ENCODE measurements at regions not wholly inside any gene's neighbourhood (a gene's known extent, or its start where the extent isn't known, plus 50 kb on each side); places are given as distances from the start of the nearest gene placed in this dataset.

DNA sequence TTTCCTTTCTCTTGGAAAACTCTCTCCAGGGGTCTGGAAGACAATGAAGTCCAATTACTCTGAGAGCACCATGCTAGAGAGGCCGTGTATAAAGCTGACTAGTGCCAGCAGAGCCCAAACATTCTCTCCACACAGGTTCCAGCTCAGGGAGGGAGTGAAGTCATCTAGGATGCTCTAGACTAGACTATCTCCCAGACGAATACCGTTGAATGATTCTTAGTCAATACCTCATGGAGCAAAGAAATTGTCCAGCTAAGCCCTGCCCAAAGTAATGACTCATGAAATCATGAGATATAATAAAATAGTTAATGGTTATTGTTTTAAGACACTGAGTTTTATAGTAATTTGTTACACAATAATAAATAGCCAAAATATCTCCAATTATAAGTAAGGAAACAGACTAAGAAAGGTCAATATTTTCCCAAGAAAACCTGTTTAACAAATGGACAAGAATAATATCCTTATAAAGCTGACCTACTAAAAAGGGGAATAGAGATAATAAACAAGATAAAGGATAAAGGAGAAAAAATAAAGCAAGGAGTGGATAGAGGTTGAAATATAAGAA, 163.9 kb upstream of the LRRC7 start:
- ChIA-PET CTCF (no interaction called here), POLR2A (no interaction called here)
- Mint-ChIP-seq H3K27me3 (ENCODE audit: low read depth) (no peaks in the 10 kb centered on the region), H3K36me3 (no peaks in the 10 kb centered on the region), H3K9me3 (no peaks in the 10 kb centered on the region), H3K27ac (no peak overlapping the region), H3K4me3 (no peak overlapping the region), H3K4me1 (peaks cover 12% of the 10 kb centered on the region)
- no peak for DNase-seq (ENCODE audit: low spot score)
- TF ChIP-seq, protein P1, sequence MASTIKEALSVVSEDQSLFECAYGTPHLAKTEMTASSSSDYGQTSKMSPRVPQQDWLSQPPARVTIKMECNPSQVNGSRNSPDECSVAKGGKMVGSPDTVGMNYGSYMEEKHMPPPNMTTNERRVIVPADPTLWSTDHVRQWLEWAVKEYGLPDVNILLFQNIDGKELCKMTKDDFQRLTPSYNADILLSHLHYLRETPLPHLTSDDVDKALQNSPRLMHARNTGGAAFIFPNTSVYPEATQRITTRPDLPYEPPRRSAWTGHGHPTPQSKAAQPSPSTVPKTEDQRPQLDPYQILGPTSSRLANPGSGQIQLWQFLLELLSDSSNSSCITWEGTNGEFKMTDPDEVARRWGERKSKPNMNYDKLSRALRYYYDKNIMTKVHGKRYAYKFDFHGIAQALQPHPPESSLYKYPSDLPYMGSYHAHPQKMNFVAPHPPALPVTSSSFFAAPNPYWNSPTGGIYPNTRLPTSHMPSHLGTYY (CRISPR knock-in tag; IDR thresholded peaks at IDR 0.05): no peak
- no peak for TF ChIP-seq ETV6 (CRISPR knock-in tag; IDR thresholded peaks at IDR 0.05)
- TF ChIP-seq CBFB (CRISPR knock-in tag; IDR thresholded peaks at IDR 0.05; ENCODE audit: low read depth): no peak
- TF ChIP-seq GRHL2 (CRISPR knock-in tag; IDR thresholded peaks at IDR 0.05; ENCODE audit: insufficient replicate concordance, severe bottlenecking): no peak
- ATAC-seq: no peak

DNA sequence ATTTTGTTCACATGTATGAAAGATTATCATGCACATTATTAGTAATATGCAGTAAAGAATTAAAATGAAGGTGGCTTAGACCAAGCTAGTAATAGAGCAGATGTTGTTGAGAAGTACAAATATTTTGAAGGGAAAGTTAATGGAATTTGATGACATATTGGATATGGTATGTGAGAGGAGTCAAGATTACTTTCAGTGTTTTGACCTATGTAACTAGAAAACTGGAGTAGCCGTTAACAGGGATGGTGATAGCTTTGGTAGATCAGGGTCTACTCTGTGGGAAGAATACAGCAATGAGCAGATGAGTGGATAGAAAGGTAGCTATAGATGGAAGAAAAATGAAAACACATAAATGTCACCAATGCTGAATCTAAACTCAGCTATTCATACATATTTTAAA, 163.2 kb upstream of the LRRC7 start:
- H3K4me3 Mint-ChIP-seq: no peak overlapping the region
- no peaks in the 10 kb centered on the region for H3K36me3 Mint-ChIP-seq
- H3K9me3 Mint-ChIP-seq: no peaks in the 10 kb centered on the region
- ATAC-seq (no peak), DNase-seq (ENCODE audit: low spot score) (no peak)
- ChIA-PET POLR2A (no interaction called here), CTCF (no interaction called here)
- TF ChIP-seq, protein P2, sequence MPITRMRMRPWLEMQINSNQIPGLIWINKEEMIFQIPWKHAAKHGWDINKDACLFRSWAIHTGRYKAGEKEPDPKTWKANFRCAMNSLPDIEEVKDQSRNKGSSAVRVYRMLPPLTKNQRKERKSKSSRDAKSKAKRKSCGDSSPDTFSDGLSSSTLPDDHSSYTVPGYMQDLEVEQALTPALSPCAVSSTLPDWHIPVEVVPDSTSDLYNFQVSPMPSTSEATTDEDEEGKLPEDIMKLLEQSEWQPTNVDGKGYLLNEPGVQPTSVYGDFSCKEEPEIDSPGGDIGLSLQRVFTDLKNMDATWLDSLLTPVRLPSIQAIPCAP (CRISPR knock-in tag; IDR thresholded peaks at IDR 0.05): no peak
- TF ChIP-seq NFYB (CRISPR knock-in tag; conservative IDR thresholded peaks at IDR 0.05; ENCODE audit: low read depth) (no peak), FOXP1 (CRISPR knock-in tag; IDR thresholded peaks at IDR 0.05; ENCODE audit: borderline replicate concordance) (no peak), ZNF396 (CRISPR knock-in tag; IDR thresholded peaks at IDR 0.05; ENCODE audit: borderline replicate concordance) (no peak), NR1H2 (CRISPR knock-in tag; IDR thresholded peaks at IDR 0.05) (no peak), NFATC4 (CRISPR knock-in tag; IDR thresholded peaks at IDR 0.05) (no peak), NR3C1 (CRISPR knock-in tag; conservative IDR thresholded peaks at IDR 0.05; ENCODE audit: low read depth) (no peak), TEAD1 (CRISPR knock-in tag; IDR thresholded peaks at IDR 0.05) (no peak), ATF1 (CRISPR knock-in tag; IDR thresholded peaks at IDR 0.05) (no peak)
- TF ChIP-seq, protein P3, sequence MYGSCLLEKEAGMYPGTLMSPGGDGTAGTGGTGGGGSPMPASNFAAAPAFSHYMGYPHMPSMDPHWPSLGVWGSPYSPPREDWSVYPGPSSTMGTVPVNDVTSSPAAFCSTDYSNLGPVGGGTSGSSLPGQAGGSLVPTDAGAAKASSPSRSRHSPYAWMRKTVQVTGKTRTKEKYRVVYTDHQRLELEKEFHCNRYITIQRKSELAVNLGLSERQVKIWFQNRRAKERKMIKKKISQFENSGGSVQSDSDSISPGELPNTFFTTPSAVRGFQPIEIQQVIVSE (CRISPR knock-in tag; IDR thresholded peaks at IDR 0.05; ENCODE audit: borderline replicate concordance): no peak
- TF ChIP-seq, protein P4, sequence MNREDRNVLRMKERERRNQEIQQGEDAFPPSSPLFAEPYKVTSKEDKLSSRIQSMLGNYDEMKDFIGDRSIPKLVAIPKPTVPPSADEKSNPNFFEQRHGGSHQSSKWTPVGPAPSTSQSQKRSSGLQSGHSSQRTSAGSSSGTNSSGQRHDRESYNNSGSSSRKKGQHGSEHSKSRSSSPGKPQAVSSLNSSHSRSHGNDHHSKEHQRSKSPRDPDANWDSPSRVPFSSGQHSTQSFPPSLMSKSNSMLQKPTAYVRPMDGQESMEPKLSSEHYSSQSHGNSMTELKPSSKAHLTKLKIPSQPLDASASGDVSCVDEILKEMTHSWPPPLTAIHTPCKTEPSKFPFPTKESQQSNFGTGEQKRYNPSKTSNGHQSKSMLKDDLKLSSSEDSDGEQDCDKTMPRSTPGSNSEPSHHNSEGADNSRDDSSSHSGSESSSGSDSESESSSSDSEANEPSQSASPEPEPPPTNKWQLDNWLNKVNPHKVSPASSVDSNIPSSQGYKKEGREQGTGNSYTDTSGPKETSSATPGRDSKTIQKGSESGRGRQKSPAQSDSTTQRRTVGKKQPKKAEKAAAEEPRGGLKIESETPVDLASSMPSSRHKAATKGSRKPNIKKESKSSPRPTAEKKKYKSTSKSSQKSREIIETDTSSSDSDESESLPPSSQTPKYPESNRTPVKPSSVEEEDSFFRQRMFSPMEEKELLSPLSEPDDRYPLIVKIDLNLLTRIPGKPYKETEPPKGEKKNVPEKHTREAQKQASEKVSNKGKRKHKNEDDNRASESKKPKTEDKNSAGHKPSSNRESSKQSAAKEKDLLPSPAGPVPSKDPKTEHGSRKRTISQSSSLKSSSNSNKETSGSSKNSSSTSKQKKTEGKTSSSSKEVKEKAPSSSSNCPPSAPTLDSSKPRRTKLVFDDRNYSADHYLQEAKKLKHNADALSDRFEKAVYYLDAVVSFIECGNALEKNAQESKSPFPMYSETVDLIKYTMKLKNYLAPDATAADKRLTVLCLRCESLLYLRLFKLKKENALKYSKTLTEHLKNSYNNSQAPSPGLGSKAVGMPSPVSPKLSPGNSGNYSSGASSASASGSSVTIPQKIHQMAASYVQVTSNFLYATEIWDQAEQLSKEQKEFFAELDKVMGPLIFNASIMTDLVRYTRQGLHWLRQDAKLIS (CRISPR knock-in tag; IDR thresholded peaks at IDR 0.05; ENCODE audit: borderline replicate concordance): no peak
- TF ChIP-seq, protein P5, sequence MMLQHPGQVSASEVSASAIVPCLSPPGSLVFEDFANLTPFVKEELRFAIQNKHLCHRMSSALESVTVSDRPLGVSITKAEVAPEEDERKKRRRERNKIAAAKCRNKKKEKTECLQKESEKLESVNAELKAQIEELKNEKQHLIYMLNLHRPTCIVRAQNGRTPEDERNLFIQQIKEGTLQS (CRISPR knock-in tag; conservative IDR thresholded peaks at IDR 0.05): no peak
- TF ChIP-seq, protein P6, sequence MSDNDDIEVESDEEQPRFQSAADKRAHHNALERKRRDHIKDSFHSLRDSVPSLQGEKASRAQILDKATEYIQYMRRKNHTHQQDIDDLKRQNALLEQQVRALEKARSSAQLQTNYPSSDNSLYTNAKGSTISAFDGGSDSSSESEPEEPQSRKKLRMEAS (CRISPR knock-in tag; IDR thresholded peaks at IDR 0.05): no peak
- TF ChIP-seq, protein P7, sequence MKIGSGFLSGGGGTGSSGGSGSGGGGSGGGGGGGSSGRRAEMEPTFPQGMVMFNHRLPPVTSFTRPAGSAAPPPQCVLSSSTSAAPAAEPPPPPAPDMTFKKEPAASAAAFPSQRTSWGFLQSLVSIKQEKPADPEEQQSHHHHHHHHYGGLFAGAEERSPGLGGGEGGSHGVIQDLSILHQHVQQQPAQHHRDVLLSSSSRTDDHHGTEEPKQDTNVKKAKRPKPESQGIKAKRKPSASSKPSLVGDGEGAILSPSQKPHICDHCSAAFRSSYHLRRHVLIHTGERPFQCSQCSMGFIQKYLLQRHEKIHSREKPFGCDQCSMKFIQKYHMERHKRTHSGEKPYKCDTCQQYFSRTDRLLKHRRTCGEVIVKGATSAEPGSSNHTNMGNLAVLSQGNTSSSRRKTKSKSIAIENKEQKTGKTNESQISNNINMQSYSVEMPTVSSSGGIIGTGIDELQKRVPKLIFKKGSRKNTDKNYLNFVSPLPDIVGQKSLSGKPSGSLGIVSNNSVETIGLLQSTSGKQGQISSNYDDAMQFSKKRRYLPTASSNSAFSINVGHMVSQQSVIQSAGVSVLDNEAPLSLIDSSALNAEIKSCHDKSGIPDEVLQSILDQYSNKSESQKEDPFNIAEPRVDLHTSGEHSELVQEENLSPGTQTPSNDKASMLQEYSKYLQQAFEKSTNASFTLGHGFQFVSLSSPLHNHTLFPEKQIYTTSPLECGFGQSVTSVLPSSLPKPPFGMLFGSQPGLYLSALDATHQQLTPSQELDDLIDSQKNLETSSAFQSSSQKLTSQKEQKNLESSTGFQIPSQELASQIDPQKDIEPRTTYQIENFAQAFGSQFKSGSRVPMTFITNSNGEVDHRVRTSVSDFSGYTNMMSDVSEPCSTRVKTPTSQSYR (CRISPR knock-in tag; IDR thresholded peaks at IDR 0.05): no peak
- TF ChIP-seq, protein P8, sequence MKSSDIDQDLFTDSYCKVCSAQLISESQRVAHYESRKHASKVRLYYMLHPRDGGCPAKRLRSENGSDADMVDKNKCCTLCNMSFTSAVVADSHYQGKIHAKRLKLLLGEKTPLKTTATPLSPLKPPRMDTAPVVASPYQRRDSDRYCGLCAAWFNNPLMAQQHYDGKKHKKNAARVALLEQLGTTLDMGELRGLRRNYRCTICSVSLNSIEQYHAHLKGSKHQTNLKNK (CRISPR knock-in tag; IDR thresholded peaks at IDR 0.05): no peak
- TF ChIP-seq, protein P9, sequence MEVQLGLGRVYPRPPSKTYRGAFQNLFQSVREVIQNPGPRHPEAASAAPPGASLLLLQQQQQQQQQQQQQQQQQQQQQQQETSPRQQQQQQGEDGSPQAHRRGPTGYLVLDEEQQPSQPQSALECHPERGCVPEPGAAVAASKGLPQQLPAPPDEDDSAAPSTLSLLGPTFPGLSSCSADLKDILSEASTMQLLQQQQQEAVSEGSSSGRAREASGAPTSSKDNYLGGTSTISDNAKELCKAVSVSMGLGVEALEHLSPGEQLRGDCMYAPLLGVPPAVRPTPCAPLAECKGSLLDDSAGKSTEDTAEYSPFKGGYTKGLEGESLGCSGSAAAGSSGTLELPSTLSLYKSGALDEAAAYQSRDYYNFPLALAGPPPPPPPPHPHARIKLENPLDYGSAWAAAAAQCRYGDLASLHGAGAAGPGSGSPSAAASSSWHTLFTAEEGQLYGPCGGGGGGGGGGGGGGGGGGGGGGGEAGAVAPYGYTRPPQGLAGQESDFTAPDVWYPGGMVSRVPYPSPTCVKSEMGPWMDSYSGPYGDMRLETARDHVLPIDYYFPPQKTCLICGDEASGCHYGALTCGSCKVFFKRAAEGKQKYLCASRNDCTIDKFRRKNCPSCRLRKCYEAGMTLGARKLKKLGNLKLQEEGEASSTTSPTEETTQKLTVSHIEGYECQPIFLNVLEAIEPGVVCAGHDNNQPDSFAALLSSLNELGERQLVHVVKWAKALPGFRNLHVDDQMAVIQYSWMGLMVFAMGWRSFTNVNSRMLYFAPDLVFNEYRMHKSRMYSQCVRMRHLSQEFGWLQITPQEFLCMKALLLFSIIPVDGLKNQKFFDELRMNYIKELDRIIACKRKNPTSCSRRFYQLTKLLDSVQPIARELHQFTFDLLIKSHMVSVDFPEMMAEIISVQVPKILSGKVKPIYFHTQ (CRISPR knock-in tag; IDR thresholded peaks at IDR 0.05): no peak
- H3K27ac Mint-ChIP-seq: no peak overlapping the region
- peaks cover 12% of the 10 kb centered on the region for H3K4me1 Mint-ChIP-seq
- no peaks in the 10 kb centered on the region for H3K27me3 Mint-ChIP-seq (ENCODE audit: low read depth)

Measured in WTC11 (cell line).